ENCODE measurements at regions not wholly inside any gene's neighbourhood (a gene's known extent, or its start where the extent isn't known, plus 50 kb on each side); places are given as distances from the start of the nearest gene placed in this dataset.
A peak's percentile ranks its signal among the peaks of the same experiment; 100 is the strongest.

- DNase-seq (ENCODE audit: low read depth): no peak
Measured at GRCh38 chr12:93154096-93154728, 223.5 kb upstream of the NUDT4 start.

DNA sequence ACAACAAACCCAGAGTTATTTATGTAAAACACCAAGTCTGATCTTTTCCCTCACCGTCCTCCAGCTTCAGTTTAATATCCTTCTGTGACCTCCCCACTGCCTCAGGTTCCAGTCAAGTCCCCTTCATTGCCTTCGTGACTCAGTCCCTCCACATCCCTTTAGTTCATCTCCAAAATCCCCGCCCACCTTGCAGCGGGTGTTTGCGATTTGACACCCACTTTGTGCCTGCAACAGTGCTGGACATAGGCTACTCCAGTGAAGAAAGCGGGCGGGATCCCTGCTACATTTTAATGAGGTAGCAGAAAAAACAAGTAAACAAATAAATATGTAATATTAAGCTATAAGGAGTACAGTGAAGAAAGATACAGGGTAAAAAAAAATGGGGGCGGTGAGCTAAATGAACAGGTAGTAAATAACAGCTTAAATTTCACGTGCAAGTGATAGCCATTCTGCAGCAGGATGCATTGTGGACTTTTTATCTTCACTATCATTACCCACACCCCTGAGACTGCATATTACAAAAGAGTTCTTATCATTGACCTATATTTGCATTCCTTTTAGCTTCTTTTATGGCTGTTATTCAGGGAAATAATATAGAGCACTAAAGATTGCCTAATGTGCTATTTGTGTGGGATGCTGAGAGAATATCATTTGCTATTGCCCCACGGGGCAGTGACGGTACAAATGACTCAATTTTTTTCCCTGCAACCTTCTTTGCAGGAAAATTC lies 222.8 kb upstream of the NUDT4 start:
- DNase-seq (ENCODE audit: low read depth): no peak

DNA sequence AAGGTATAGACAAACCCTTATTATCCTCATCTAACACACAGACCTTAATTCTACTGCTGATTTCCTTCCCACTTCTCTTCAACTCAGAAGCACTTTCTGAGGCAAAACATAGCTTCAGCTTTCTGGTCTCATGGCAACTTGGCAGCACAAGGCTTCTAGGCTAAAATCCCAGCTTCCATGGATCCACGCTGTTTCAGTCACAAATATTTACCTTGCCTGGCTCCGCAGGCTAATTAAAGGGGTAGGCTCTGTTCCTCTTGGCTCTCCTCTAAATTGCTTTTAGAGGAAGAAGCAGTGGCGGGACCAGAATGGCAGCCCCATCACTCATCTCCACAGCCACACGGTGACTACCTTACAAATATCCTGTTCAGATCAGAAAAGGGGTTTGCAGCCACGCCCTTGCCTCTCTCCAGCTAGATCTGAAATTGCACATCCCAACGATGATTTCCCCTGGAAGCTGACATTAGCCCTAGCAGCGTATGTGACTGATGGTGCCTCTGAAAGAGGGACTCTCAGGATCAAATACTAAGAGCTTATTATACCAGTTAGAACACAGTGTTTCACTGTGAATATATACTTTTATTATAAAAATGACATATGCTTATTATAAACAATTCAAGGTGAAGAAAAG lies 221.5 kb upstream of the NUDT4 start:
- DNase-seq (ENCODE audit: low read depth): no peak

DNA sequence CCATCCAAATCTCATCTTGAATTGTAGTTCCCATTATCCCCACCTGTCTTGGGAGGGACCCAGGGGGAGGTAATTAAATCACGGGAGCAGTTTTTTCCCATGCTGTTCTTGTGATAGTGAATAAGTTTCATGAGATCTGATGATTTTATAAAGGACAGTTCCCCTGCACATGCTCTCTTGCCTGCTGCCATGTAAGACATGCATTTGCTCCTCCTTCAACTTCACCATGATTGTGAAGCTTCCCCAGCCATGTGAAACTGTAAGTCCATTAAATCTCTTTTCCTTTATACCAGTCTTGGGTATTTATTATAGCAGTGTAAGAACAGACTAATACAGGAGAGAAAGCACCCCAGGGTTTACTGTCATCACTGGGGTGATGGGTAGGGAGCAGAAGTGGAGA lies 220.4 kb upstream of the NUDT4 start:
- no peak for DNase-seq (ENCODE audit: low read depth)

- DNase-seq (ENCODE audit: low read depth): no peak
Measured at GRCh38 chr12:93158065-93158843, 219.5 kb upstream of the NUDT4 start.

GRCh38 chr12:93163260-93164036 lies 214.3 kb upstream of the NUDT4 start:
- DNase-seq (ENCODE audit: low read depth): peak; percentile 55

GRCh38 chr12:93164103-93164880 lies 213.4 kb upstream of the NUDT4 start:
- DNase-seq (ENCODE audit: low read depth): no peak

GRCh38 chr12:93165384-93165932 lies 212.3 kb upstream of the NUDT4 start:
- DNase-seq (ENCODE audit: low read depth): no peak

DNA sequence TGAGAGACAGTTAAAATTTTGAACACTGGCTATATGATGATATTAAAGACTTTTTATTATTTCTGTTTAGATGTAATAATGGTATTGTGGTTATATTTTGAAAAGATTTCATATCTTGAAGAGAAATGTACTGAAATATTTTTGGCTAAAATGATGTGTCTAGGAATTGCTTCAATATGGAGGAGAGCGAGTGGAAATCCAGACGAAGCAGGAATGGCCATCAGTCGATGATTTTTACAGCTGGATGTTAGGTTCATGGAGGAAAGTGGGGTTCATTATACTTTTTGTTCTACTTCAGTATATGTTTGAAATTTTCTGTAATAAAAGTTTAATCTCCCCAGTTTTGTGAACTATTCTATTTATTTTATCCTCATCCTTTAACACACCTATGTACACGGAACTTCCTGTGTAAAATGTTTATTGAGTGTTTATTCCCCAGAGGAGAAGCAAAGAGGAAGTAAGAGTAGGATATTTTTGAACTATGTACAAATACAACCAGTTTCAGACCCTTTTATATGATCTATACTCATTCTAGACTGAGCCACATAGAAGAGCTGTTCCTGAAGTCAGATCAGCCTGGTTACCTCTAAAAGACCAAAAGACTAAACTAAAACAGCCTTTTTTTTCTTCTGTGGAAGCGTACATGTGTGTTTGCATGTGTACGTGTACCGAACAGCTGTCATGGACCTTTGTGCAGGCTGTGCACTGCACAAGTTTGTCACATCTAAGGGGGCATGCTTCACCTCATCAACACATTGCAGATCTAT lies 211.0 kb upstream of the NUDT4 start:
- DNase-seq (ENCODE audit: low read depth): no peak

GRCh38 chr12:93167331-93167730 lies 210.4 kb upstream of the NUDT4 start:
- no peak for DNase-seq (ENCODE audit: low read depth)

GRCh38 chr12:93167841-93168492 lies 209.8 kb upstream of the NUDT4 start:
- DNase-seq (ENCODE audit: low read depth): no peak

GRCh38 chr12:93168751-93169150 lies 209.0 kb upstream of the NUDT4 start:
- DNase-seq (ENCODE audit: low read depth): no peak

- DNase-seq (ENCODE audit: low read depth): no peak
Measured at GRCh38 chr12:93169536-93169935, 208.2 kb upstream of the NUDT4 start.

- no peak for DNase-seq (ENCODE audit: low read depth)
Measured at GRCh38 chr12:93170928-93171327, 206.8 kb upstream of the NUDT4 start.

DNA sequence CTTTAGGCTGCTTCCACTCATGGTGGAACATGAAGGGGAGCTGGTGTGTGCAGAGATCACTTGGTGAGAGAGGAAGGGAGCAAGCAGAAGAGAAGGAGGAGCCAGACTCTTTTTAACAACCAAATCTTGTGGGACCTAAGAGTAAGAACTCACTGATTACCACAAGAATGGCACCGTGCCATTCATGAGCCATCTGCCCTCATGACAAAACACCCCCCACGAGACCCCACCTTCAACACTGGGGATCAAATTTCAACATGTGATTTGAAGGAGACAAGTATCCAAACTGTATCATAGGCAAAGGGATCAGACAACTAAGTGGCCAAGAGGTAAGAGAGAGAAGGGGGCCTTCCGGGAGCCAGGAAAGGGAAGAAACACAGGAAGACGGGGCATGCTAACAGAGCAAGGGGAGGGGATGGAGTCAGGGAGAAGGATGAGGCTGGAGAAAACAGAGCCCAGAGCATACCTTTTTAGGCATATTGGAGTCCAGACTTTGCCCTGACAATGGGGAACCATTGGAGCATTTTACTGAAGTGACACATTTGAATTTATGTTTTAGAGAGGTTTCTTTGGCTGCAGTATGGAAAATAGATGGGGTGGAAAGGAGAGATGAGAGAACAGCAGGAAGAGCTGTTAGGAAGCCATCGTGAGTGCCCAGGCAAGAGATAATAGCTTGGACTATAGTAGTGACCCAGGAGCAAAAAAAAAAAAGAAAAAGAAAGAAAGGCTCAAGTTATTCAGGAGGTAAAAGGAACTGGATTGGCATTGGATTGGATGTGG lies 204.4 kb upstream of the NUDT4 start:
- peak; percentile 71 for DNase-seq (ENCODE audit: low read depth)

GRCh38 chr12:93174048-93174447 lies 203.7 kb upstream of the NUDT4 start:
- peak; percentile 17 for DNase-seq (ENCODE audit: low read depth)

DNA sequence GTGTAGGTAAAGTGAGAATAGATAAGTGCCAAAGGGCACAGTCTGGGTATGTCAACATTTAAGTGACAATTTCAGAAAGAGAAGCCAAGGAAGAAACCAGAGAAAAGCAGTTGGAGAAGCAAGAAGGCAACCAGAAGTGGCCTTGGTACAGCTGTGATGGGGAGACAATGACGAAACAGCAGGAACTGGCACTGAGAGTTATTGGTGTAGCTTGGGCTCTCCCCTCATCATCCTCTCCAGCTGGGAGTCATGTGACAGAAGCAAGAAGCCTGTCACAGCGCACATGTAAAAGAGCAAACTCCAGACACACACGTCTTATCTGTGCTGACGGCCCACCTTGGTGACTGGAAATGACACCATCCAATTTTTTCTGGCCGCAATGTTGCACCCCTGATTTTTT lies 203.3 kb upstream of the NUDT4 start:
- no peak for DNase-seq (ENCODE audit: low read depth)

GRCh38 chr12:93176165-93176564 lies 201.6 kb upstream of the NUDT4 start:
- peak; percentile 58 for DNase-seq (ENCODE audit: low read depth)
